Effector memory CD8-positive, alpha-beta T cell (primary cell): ENCODE measurements at regions not wholly inside any gene's neighbourhood (a gene's known extent, or its start where the extent isn't known, plus 50 kb on each side); places are given as distances from the start of the nearest gene placed in this dataset.
A peak's percentile ranks its signal among the peaks of the same experiment; 100 is the strongest.

Source experiments
- ATAC-seq: fragments of 150-1000 bp; cut with Tn5 transposase; replicated peaks from 2 replicates; pipeline ENCODE4 v1.10.0; 2021; ENCODE audit warnings: mild to moderate bottlenecking, moderate library complexity
- DNase-seq, 3 experiments: peaks; one replicate each; pipeline ENCODE4 v3.0.0; 2021
- H3K27ac Mint-ChIP-seq, 2 donors: one replicate each; pipeline ENCODE4 v1.8.0; 2022; ENCODE audit warnings: mild to moderate bottlenecking in 2 of 2, mixed read lengths in 2 of 2, moderate library complexity in 2 of 2
- H3K27me3 Mint-ChIP-seq, 2 donors: one replicate each; pipeline ENCODE4 v1.8.0; 2022; ENCODE audit warnings: mixed read lengths in 2 of 2
- H3K36me3 Mint-ChIP-seq: one replicate; pipeline ENCODE4 v1.8.0; 2022; ENCODE audit warnings: mild to moderate bottlenecking, moderate library complexity, mixed read lengths; ENCODE audit not compliant: insufficient read depth
- H3K4me1 Mint-ChIP-seq, 2 donors: one replicate each; pipeline ENCODE4 v1.8.0; 2022; ENCODE audit warnings: low read depth in 2 of 2, mixed read lengths in 2 of 2
- H3K4me3 Mint-ChIP-seq, 2 donors: one replicate each; pipeline ENCODE4 v1.8.0; 2022; ENCODE audit warnings: mild to moderate bottlenecking in 2 of 2, mixed read lengths in 2 of 2, moderate library complexity in 2 of 2
- H3K9me3 Mint-ChIP-seq, 2 donors: one replicate each; pipeline ENCODE4 v1.8.0; 2022; ENCODE audit warnings: mixed read lengths in 2 of 2

DNA sequence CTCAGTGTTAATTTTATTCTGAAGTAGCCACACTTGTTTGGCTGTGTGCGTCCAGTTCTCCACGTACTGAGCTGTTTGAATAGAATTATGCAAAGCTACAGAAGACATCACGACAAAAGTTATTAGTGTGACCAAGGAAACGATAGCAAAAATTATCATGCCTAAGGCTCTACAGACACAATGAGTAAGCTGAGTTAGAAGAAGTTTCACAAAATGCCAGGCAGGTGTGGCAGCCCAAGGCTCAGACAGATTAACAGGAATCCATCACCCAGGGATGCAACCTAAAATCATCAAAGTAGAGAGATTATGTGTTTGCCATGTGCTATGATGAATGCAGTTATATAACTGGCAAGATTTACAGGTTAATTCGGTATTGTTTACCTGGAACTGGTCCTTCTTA, 73.1 kb upstream of the INCENP start:
- DNase-seq (no peak), ATAC-seq (no peak)
- H3K9me3 Mint-ChIP-seq = no peaks in the 10 kb centered on the region
- no peak overlapping the region for H3K27ac Mint-ChIP-seq
- no peaks in the 10 kb centered on the region for H3K36me3 Mint-ChIP-seq
- H3K4me3 Mint-ChIP-seq = no peak overlapping the region
- peaks cover 22 to 25% of the 10 kb centered on the region in 2 donors for H3K27me3 Mint-ChIP-seq
- H3K4me1 Mint-ChIP-seq = no peaks in the 10 kb centered on the region

DNA sequence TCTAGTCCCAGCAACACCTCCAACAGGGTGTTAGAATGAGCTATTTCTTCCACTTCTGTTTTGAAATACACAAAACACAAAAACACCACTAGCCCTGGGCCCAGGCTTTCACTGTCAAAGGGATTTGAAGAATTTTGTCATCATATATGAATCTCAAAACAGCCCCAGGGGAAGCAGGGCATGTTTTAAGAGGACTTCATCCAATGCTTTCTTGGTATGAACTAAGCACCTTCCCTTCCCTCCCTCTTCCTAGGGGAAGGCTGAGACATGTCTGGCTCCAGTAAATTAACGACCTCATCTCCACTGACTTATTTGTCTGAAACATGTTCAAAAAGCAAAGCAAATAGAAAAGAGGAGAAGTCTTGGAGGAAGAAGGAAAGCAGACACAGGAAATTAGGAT, 75.7 kb upstream of the INCENP start:
- H3K4me3 Mint-ChIP-seq = no peak overlapping the region

DNA sequence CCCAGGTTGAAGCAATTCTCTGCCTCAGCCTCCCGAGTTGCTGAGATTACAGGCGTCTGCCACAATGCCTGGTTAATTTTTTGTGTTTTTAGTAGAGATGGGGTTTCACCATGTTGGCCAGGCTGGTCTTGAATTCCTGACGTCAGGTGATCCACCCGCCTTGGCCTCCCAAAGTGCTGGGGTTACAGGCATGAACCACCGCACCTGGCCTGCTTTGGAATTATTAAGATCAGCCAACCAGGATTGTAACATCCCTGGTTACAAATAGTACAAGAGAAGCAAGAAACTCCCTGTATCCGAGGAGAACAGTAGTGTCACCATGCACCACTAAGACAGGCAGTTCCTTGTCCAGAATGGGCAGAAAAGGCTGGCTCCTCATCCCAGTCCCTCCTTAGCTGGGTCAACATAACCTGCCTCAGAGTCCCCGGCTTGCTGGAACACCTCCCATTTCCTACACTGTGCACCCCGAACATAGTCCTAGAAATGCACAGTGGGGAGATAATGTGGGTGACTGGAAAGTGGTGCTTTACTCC, 77.2 kb upstream of the INCENP start:
- no peak for ATAC-seq
- Mint-ChIP-seq H3K27me3 (peaks cover 30 to 34% of the 10 kb centered on the region in 2 donors), H3K4me3 (no peak overlapping the region), H3K36me3 (no peaks in the 10 kb centered on the region), H3K27ac (no peak overlapping the region), H3K4me1 (no peaks in the 10 kb centered on the region), H3K9me3 (no peaks in the 10 kb centered on the region)
- DNase-seq = no peak

More for the DNA sequence above, 75.7 kb upstream of the INCENP start:
- H3K9me3 Mint-ChIP-seq = no peaks in the 10 kb centered on the region
- DNase-seq (no peak), ATAC-seq (no peak)
- peaks cover 33 to 34% of the 10 kb centered on the region in 2 donors for H3K27me3 Mint-ChIP-seq
- H3K36me3 Mint-ChIP-seq = no peaks in the 10 kb centered on the region
- H3K27ac Mint-ChIP-seq = no peak overlapping the region
- H3K4me1 Mint-ChIP-seq = no peaks in the 10 kb centered on the region

DNA sequence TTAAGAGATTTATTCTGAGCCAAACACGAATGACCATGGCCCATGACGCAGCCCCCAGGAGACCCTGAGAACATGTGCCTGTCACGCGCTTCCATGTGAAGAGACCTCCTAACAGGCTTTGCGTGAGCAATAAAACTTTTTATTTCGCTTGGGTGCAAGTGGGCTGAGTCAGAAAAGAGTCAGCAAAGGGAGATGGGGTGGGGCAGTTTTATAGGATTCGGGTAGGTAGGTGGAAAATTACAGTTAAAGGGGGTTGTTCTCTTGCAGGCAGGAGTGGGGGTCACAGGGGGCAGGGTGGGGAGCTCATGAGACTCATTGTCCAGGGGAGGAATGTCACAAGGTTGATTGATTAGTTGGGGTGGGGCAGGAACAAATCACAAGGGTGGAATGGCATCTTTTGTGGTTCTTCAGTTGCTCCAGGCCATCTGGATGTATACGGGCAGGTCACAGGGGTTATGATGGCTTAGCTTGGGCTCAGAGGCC, 77.2 kb upstream of the FTH1 start:
- Mint-ChIP-seq H3K9me3 (no peaks in the 10 kb centered on the region), H3K27me3 (peaks cover 34 to 43% of the 10 kb centered on the region in 2 donors), H3K4me3 (no peak overlapping the region), H3K36me3 (no peaks in the 10 kb centered on the region), H3K27ac (no peak overlapping the region), H3K4me1 (no peaks in the 10 kb centered on the region)
- DNase-seq = no peak
- ATAC-seq = no peak

DNA sequence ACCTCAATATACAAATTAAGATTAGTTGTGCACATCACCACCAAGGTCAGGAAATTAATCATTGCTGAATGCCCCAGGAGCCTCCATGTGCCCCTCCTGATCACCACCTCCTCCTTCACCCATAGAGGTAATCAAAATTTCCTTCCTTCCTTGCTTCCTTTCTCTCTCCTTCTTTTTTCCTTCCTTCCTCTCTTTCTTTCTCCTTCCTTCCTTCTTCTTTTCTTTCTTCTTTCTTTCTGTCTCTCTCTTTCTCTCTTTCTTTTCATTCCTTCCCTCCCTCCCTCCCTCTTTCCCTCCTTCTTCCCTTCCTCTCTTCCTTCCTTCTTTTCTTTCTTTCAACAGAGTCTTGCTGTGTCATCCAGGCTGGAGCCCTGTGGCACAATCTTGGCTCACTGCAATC, 67.9 kb upstream of the FTH1 start:
- ATAC-seq (no peak), DNase-seq (no peak)
- no peak overlapping the region for H3K4me3 Mint-ChIP-seq
- H3K27ac Mint-ChIP-seq = no peak overlapping the region
- H3K4me1 Mint-ChIP-seq = no peaks in the 10 kb centered on the region
- H3K9me3 Mint-ChIP-seq = no peaks in the 10 kb centered on the region
- H3K27me3 Mint-ChIP-seq = peaks cover 10 to 16% of the 10 kb centered on the region in 2 donors
- H3K36me3 Mint-ChIP-seq = no peaks in the 10 kb centered on the region

DNA sequence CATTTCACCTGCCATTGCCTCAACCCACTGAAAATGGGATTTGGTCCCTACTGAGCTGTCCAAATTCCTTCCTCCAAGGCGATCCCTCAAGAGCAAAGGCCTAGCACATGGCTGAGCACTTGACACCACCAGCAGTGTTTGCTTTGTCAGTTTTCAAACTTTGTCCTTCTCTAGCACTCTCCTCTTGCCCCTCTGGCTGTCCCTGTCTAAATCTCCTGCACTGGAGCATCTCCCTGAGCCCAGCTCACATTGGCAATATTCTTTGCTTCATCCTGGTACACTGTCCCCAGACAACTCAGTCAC, 66.6 kb upstream of the FTH1 start:
- DNase-seq = no peak
- Mint-ChIP-seq H3K36me3 (peaks cover 3% of the 10 kb centered on the region), H3K4me3 (no peak overlapping the region), H3K4me1 (no peaks in the 10 kb centered on the region), H3K27ac (peak overlapping the region in 1 of 2 donors; percentile 30), H3K9me3 (no peaks in the 10 kb centered on the region), H3K27me3 (peaks cover 10 to 16% of the 10 kb centered on the region in 2 donors)
- no peak for ATAC-seq

DNA sequence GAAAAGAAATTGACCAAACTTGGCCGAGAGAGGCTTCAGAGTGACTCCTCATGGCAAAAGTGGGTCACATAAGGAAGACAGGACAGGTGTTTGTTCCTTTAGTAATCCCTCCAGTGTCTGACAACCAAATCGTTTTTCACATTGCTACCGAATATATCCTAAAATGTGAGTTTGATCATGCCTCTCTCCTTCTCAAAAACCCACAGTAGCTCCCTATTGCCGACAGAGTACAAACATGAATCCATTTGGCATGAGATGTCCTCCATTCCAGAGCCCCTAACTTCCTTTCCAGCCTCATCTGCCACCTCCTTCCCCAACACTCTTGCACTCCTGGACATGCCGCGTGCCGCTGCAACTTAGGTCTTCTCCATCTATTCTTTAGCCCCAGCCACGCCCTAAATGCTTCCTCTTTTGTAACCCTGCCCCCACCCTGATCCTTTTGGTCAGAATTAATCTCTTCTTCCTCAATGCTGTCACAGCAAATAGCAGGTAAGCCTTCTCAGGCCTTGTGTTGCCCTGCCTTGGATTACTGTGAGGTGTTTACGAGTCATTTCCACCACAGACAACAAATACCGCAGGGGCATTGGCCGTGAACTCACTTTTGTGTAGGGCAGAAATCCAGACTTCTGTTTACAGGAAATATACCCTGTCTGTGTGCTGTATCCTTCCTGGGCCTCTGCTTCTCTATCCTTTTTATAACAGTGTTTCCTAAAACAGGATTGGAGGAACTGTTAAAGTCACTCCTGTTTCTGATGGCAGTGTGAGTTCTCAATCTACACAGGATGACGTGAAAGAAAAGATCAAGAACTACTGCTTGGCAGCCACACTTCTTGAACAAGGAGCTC, 66.0 kb upstream of the FTH1 start:
- Mint-ChIP-seq H3K4me3 (no peak overlapping the region), H3K9me3 (no peaks in the 10 kb centered on the region), H3K4me1 (no peaks in the 10 kb centered on the region), H3K27ac (peak overlapping the region in 1 of 2 donors; percentile 30), H3K36me3 (peaks cover 3% of the 10 kb centered on the region), H3K27me3 (peaks cover 4 to 13% of the 10 kb centered on the region in 2 donors)
- DNase-seq (no peak), ATAC-seq (peak; percentile 59)

DNA sequence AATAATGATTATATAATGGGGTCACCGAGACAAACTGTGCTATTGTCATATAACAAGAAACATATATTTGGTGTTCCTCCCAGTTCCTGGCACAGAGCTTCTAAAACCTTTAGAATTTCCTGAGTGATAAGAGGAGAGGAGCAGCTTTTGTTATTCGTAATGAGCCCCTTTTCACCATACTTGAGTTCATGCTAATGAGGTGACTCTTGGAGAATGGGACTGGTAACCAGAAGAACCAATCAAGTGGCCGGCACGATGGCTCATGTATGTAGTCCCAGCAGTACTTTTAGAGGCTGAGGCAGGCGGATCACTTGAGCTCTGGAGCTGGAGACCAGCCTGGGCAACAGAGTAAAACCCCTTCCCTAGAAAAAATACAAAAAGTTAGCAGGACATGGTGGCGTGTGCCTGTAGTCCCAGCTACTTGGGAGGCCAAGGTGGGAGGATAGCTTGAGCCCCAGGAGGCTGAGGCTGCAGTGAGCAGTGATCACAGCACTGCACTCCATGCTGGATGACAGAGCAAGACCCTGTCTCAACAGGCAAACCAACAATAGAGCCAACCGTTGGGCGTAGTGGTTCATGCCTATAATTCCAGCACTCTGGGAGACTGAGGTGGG, 62.7 kb upstream of the FTH1 start:
- Mint-ChIP-seq H3K27ac (no peak overlapping the region), H3K9me3 (no peaks in the 10 kb centered on the region), H3K27me3 (no peaks in the 10 kb centered on the region), H3K4me1 (peaks cover 4 to 7% of the 10 kb centered on the region in 2 donors), H3K36me3 (peaks cover 15% of the 10 kb centered on the region), H3K4me3 (no peak overlapping the region)
- DNase-seq (no peak), ATAC-seq (no peak)

DNA sequence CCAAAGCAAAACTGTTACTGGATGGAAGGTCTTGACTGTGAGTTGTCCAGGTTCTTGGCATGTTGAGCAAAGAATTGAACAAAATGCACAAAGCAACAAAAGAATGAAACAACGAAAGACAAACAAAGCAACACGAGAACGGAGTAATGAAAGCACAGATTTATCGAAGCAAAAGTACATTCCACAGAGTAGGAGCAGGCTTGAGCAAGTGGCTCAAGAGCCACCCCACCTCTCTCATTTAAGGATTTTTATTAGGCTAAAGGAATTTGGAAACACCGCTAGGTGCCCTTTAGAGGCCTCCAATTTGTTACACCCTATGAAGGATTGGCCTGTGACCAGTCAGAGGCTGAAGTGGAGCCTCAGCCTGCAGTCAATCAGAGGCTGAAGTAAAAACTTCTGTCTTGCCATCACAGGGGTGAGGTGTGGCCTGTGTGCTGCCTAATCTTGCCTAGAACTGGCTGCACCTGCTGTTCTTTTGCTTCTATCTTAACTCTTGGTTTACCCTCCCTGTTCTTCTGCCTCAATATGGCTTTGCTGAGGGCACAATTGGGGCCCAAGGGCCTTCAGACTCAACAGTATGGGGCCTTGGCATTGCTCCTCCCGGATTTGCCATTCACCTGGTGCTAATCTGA, 59.4 kb upstream of the FTH1 start:
- Mint-ChIP-seq H3K4me3 (no peak overlapping the region), H3K9me3 (no peaks in the 10 kb centered on the region), H3K36me3 (peaks cover 16% of the 10 kb centered on the region), H3K27me3 (peaks cover 0 to 7% of the 10 kb centered on the region in 2 donors), H3K4me1 (peaks cover 8 to 14% of the 10 kb centered on the region in 2 donors), H3K27ac (peak overlapping the region; percentile 98 to 99)
- no peak for ATAC-seq
- DNase-seq = no peak

DNA sequence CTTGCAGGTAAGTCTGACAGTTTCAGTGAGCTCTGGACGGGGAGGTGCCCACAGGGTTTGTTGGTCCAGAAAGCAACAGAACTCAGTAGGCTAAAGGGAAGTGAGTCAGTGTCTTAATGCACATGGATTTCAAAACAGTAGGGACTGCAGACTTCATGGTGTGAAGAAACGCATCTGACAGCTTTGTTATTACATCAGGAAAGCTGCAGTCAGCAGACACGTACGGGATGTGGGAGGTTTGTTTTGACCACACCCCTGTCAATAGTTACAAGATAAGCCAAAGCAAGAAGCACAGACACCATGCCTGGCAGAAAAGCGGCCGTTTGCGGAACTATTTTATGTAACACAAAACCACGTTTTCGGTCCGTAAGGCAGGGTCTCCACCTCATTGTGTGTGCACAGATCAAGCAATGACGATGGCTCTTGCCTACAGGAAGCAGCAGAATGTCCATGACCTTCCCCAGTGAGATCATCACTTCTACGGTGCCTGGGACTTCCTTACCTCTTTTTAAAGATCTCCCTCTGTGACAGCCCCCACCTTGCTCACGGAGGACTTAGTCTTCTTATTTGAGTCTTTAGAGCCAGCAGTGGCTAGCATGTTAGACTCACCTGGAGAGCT, 58.2 kb upstream of the FTH1 start:
- peaks cover 16% of the 10 kb centered on the region for H3K36me3 Mint-ChIP-seq
- DNase-seq (peak; percentile 70 to 79 (median 79)), ATAC-seq (peak; percentile 84)
- H3K4me1 Mint-ChIP-seq = peaks cover 8 to 14% of the 10 kb centered on the region in 2 donors
- H3K27me3 Mint-ChIP-seq = peaks cover 0 to 7% of the 10 kb centered on the region in 2 donors
- peak overlapping the region; percentile 66 to 67 for H3K4me3 Mint-ChIP-seq
- H3K9me3 Mint-ChIP-seq = peaks cover 0 to 6% of the 10 kb centered on the region in 2 donors
- H3K27ac Mint-ChIP-seq = peak overlapping the region; percentile 98 to 99

DNA sequence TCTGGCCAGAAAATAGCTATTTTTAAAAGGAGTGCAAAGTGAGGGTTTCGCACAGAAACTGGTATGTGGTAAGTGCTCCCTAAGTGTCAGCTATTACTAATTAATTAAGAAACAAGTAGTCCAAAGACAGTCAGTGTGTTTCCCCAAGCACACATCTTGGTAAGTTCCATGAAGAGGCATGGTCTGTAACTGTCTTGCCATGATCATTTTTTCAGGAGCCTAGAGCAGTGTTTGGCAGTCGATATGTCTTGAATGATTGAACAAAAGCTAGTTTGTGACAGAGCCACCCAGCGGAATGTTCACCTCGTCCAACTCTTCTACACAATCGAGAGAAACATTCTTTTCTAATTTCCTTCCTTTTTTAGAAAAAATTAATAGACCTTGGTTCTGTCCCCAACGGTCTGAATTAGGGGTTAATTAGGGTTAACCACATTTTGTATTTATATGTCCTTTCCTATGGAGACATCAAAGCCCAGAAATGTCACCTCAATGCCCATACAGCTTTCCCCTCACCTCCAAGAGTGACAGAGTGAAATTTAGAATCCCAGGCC, 57.6 kb upstream of the FTH1 start:
- peaks cover 16% of the 10 kb centered on the region for H3K36me3 Mint-ChIP-seq
- ATAC-seq (no peak), DNase-seq (peak in 1 of 3 experiments; percentile 4)
- H3K27ac Mint-ChIP-seq = peak overlapping the region; percentile 98 to 99
- H3K4me3 Mint-ChIP-seq = peak overlapping the region; percentile 66 to 67
- H3K9me3 Mint-ChIP-seq = peaks cover 0 to 6% of the 10 kb centered on the region in 2 donors
- peaks cover 0 to 7% of the 10 kb centered on the region in 2 donors for H3K27me3 Mint-ChIP-seq
- peaks cover 8 to 14% of the 10 kb centered on the region in 2 donors for H3K4me1 Mint-ChIP-seq

DNA sequence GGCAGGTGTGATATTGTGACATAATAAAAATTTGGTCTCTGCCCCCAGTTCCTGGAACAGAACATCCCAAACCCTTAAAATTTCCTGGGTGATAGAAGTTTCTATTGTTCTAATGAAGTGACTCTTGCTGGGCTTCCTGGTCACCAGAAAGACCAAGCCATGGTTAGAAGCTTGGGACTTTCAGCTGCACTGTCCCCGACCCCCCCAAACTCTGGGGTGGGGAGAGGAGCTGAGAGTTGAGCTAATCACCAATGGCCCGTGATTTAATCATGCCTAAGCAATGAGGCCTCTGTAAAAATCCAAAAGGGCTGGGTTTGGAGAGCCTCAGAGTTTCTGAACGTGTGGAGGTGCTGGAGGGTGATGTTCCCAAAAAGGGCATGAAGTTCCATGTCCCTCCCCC, 54.8 kb upstream of the FTH1 start:
- Mint-ChIP-seq H3K27ac (peak overlapping the region; percentile 65 to 91), H3K4me3 (no peak overlapping the region), H3K4me1 (peaks cover 8 to 14% of the 10 kb centered on the region in 2 donors), H3K9me3 (peaks cover 0 to 6% of the 10 kb centered on the region in 2 donors), H3K27me3 (peaks cover 0 to 7% of the 10 kb centered on the region in 2 donors), H3K36me3 (peaks cover 13% of the 10 kb centered on the region)
- ATAC-seq = no peak
- no peak for DNase-seq

DNA sequence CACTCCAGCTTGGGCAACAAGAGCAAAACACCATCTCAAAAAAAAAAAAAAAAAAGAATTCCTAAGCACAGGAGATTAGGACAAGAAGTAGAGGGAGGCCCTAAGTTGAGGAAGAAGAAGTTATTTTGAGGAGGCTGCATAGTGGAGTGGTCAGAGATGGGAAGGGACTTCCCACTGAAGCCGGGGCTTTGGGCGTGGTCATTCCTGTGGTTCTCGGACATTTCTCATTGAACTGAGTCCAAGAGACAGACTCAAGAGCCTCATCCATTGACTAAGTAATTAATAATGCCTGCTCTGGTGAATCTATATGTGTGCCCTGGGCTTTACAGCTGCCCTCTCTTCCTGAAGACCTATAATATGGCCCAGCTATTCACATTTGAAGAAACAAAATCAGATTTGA, 53.2 kb upstream of the FTH1 start:
- peaks cover 6% of the 10 kb centered on the region for H3K36me3 Mint-ChIP-seq
- H3K27me3 Mint-ChIP-seq = peaks cover 0 to 7% of the 10 kb centered on the region in 2 donors
- H3K9me3 Mint-ChIP-seq = peaks cover 0 to 6% of the 10 kb centered on the region in 2 donors
- H3K4me3 Mint-ChIP-seq = no peak overlapping the region
- peaks cover 6 to 11% of the 10 kb centered on the region in 2 donors for H3K4me1 Mint-ChIP-seq
- H3K27ac Mint-ChIP-seq = peak overlapping the region; percentile 53 to 79
- DNase-seq (no peak), ATAC-seq (no peak)
